B cell (primary cell): ENCODE measurements at regions not wholly inside any gene's neighbourhood (a gene's known extent, or its start where the extent isn't known, plus 50 kb on each side); places are given as distances from the start of the nearest gene placed in this dataset.

Experiments used
- ATAC-seq: fragments of 200-7000 bp; cut with Tn5 transposase; one replicate; pipeline ENCODE4 v1.10.0; 2021; ENCODE audit warnings: low read depth, mild to moderate bottlenecking, moderate number of reproducible peaks, moderate library complexity
- CTCF ChIA-PET: fragments of 350-600 bp; sonication (Branson Sonifier 250); formaldehyde crosslinking; loops from one replicate; lab custom pipeline; 2021; ENCODE audit warnings: antibody characterized with exemption, inconsistent platforms; lab: Charles Lee
- POLR2A ChIA-PET: fragments of 350-600 bp; sonication (Branson Sonifier 250); formaldehyde crosslinking; loops from one replicate; lab custom pipeline; 2021; ENCODE audit warnings: antibody characterized with exemption; lab: Charles Lee
- DNase-seq: peaks from one replicate; pipeline ENCODE4 v3.0.0; 2013
- H2AFZ ChIP-seq: 2 replicates; pipeline ENCODE4 v1.6.1; 2012; ENCODE audit warnings: mild to moderate bottlenecking, low read depth, low read length; ENCODE audit not compliant: insufficient read depth, poor library complexity, severe bottlenecking
- H3K27ac ChIP-seq, 2 donors: 1 replicate in 1 of 2; 2 replicates in 1 of 2; pipeline ENCODE4 v1.5.1; 2012 to 2013; ENCODE audit warnings: low read length in 2 of 2, mild to moderate bottlenecking in 2 of 2, moderate library complexity in 1 of 2
- H3K27me3 ChIP-seq, 4 experiments: fragments of 200-600 bp in 1 of 4; sonication (generic) in 1 of 4; replicated peaks in 1 of 4; 1 replicate in 2 of 4; 2 replicates in 2 of 4; pipeline versions ENCODE4 v1.6.1 to v1.7.0; 2013 to 2016; ENCODE audit warnings: low read length in 3 of 4, mild to moderate bottlenecking in 2 of 4, mixed read lengths in 1 of 4, moderate library complexity in 1 of 4; ENCODE audit not compliant: insufficient read depth in 4 of 4, control insufficient read depth in 3 of 4; ENCODE audit errors: control extremely low read depth in 1 of 4
- H3K36me3 ChIP-seq, 2 experiments: replicated peaks in 1 of 2; 1 replicate in 1 of 2; 2 replicates in 1 of 2; pipeline versions ENCODE4 v1.6.1 to v1.7.1; 2013; ENCODE audit warnings: low read length in 1 of 2; ENCODE audit not compliant: insufficient read depth in 2 of 2, control insufficient read depth in 1 of 2; ENCODE audit errors: control extremely low read depth in 1 of 2, extremely low read depth in 1 of 2
- H3K4me1 ChIP-seq, 2 donors: fragments of 200-600 bp in 1 of 2; sonication (generic) in 1 of 2; 1 replicate in 1 of 2; 2 replicates in 1 of 2; pipeline versions ENCODE4 v1.5.1 to v1.6.1; 2013 to 2017; ENCODE audit warnings: low read length in 2 of 2; ENCODE audit not compliant: control insufficient read depth in 2 of 2, insufficient read depth in 2 of 2
- H3K4me2 ChIP-seq: replicated peaks from 2 replicates; pipeline ENCODE3; 2012; ENCODE audit warnings: mild to moderate bottlenecking, low read depth, low read length; ENCODE audit not compliant: poor library complexity, severe bottlenecking
- H3K4me3 ChIP-seq, 5 experiments: fragments of 200-600 bp in 1 of 5; sonication (generic) in 1 of 5; 1 replicate in 3 of 5; 2 replicates in 2 of 5; pipeline versions ENCODE4 v1.5.1 to v1.7.0; 2011 to 2016; ENCODE audit warnings: low read length in 4 of 5, mild to moderate bottlenecking in 4 of 5, low read depth in 2 of 5, control low read depth in 1 of 5, moderate library complexity in 1 of 5; ENCODE audit not compliant: insufficient read depth in 1 of 5; ENCODE audit errors: control extremely low read depth in 1 of 5, extremely low read depth in 1 of 5
- H3K79me2 ChIP-seq: fragments of 200-600 bp; sonication (generic); one replicate; pipeline ENCODE4 v1.6.0; 2016; ENCODE audit warnings: low read length; ENCODE audit not compliant: control insufficient read depth, insufficient read depth
- H3K9ac ChIP-seq: fragments of 200-600 bp; sonication (generic); 2 replicates; pipeline ENCODE4 v1.6.1; 2017; ENCODE audit warnings: mild to moderate bottlenecking, low read length, moderate library complexity
- H3K9me3 ChIP-seq, 3 donors: one replicate each; pipeline versions ENCODE4 v1.6.1 to v1.7.1; 2013; ENCODE audit warnings: low read length in 2 of 3; ENCODE audit not compliant: control insufficient read depth in 2 of 3, insufficient read depth in 1 of 3; ENCODE audit errors: control extremely low read depth in 1 of 3
- H4K20me1 ChIP-seq: 2 replicates; pipeline ENCODE4 v1.6.0; 2012; ENCODE audit warnings: mild to moderate bottlenecking, low read length; ENCODE audit not compliant: insufficient read depth, control insufficient read depth, poor library complexity, severe bottlenecking
- H3K27ac Mint-ChIP-seq: one replicate; pipeline ENCODE4 v1.8.0; 2021; ENCODE audit warnings: mixed read lengths
- H3K27me3 Mint-ChIP-seq: one replicate; pipeline ENCODE4 v1.8.0; 2021; ENCODE audit warnings: mixed read lengths
- H3K4me1 Mint-ChIP-seq: one replicate; pipeline ENCODE4 v1.8.0; 2021; ENCODE audit warnings: mixed read lengths
- H3K4me3 Mint-ChIP-seq: one replicate; pipeline ENCODE4 v1.8.0; 2021; ENCODE audit warnings: mixed read lengths
- H3K9me3 Mint-ChIP-seq: one replicate; pipeline ENCODE4 v1.8.0; 2022; ENCODE audit warnings: mixed read lengths; ENCODE audit not compliant: insufficient read depth
- CTCF ChIP-seq: fragments of 200-600 bp; IDR thresholded peaks from one replicate; pipeline ENCODE4 v1.8.0; 2022; ENCODE audit warnings: antibody characterized with exemption, mild to moderate bottlenecking
- EZH2 ChIP-seq: IDR thresholded peaks from 2 replicates; pipeline ENCODE4 v1.6.1; 2012; ENCODE audit warnings: borderline replicate concordance, low read depth, mild to moderate bottlenecking, moderate library complexity, low read length; ENCODE audit not compliant: insufficient read depth, poor library complexity, severe bottlenecking
- WGBS: methylation state at CpG from one replicate; pipeline ENCODE4 v1.1.5; 2013; ENCODE audit warnings: missing lambda C conversion rate; ENCODE audit not compliant: insufficient coverage; 5-methylcytosine and 5-hydroxymethylcytosine counted together
- intact Hi-C: fragments of 100-400 bp; cut with micrococcal nuclease; formaldehyde crosslinking; loops from one replicate; pipeline ENCODE4 v1.10.0; 2022

- CTCF ChIA-PET: no interaction called here
- WGBS: 80% methylated on average over 5 of the region's 10 CpGs
- H3K9me3 Mint-ChIP-seq: no peaks in the 10 kb centered on the region
Measured at GRCh38 chr7:97503367-97504094, 228.4 kb upstream of the TAC1 start.

More at GRCh38 chr7:97503367-97504094, 228.4 kb upstream of the TAC1 start:
- no peak overlapping the region for H2AFZ ChIP-seq
- H3K4me3 Mint-ChIP-seq: no peak overlapping the region
- no peak overlapping the region for H3K27ac ChIP-seq
- H3K27me3 ChIP-seq: no peaks in the 10 kb centered on the region
- no peaks in the 10 kb centered on the region for H3K4me1 Mint-ChIP-seq
- H3K4me3 ChIP-seq: no peak overlapping the region
- H3K79me2 ChIP-seq: no peaks in the 10 kb centered on the region
- H4K20me1 ChIP-seq: no peaks in the 10 kb centered on the region
- H3K27me3 Mint-ChIP-seq: no peaks in the 10 kb centered on the region
- no peak for ATAC-seq
- TF ChIP-seq EZH2: no peak
- TF ChIP-seq CTCF: no peak
- intact Hi-C loops: no loop called here
- POLR2A ChIA-PET: no interaction called here
- no peak for DNase-seq
- no peak overlapping the region for H3K9ac ChIP-seq
- peaks cover 0 to 3% (median 0%) of the 10 kb centered on the region in 3 donors for H3K9me3 ChIP-seq
- no peaks in the 10 kb centered on the region for H3K36me3 ChIP-seq
- H3K4me1 ChIP-seq: no peaks in the 10 kb centered on the region
- H3K27ac Mint-ChIP-seq: no peak overlapping the region
- H3K4me2 ChIP-seq: no peak overlapping the region
